DLD1 (cell line): ENCODE measurements at regions not wholly inside any gene's neighbourhood (a gene's known extent, or its start where the extent isn't known, plus 50 kb on each side); places are given as distances from the start of the nearest gene placed in this dataset.

Source experiments
- in situ Hi-C: cut with HindIII; loops from 2 replicates; pipeline ENCODE4 v1.10.0; 2017; ENCODE audit warnings: low sequenced_read_pairs

- in situ Hi-C loops, result no loop called here
Observed at GRCh38 chr3:13211605-13212210, 138.5 kb upstream of the IQSEC1 start.

DNA sequence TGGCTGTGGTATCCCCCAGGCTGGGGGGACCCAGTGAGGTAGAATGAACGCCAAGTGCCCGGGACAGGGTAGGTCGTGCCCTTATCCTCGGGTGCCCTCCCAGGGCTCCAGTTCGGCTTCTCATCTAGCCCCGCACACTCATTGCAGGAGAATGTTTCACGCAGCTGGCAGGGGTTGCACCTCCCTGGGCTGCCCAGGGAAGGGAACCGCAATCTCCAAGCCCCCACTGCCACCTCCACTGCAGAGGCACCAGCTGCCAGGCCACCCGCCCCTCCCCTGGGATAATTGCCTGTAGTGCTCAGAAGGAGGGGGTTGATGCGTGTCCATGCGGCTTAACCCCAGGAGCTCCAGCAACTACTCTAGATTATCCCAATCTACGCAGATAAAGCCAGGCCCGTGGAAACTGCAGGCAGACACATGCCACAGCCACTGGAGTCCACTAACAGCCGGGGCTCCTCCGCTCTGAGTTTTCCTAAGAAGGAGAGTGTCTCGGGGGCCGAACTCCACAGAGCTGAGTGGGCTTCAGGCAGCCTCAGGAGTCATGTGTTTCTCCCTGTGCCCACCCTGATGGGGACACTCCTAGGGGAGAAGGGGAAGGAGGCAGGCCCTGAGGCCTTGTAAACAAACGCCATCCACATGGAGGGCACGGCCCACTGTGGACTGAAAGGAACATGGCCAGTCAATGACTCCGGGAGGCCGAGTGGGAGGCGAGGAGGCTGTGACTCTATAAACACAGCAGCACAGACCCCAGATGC lies 137.2 kb upstream of the IQSEC1 start:
- in situ Hi-C loops, result no loop called here

DNA sequence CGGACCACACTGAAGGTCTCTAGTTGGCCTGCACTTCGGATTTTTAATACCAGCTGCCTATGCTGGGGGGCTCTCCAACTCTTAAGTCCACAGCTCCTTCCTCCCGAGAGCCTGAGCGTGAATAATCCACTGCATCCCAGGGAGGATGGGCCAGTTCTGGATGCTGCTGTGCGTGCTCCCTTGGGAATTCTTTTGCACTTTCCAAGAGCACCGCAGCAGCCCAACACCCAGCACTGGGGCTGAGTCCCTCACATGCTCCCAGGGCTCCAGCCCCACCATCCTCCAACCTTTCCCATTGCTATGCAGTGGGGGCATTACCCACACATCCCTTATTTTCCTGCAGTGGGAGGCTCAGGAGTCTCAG lies 136.4 kb upstream of the IQSEC1 start:
- in situ Hi-C loops, result no loop called here

GRCh38 chr3:13208706-13209633 lies 135.7 kb upstream of the IQSEC1 start:
- in situ Hi-C loops, result no loop called here

DNA sequence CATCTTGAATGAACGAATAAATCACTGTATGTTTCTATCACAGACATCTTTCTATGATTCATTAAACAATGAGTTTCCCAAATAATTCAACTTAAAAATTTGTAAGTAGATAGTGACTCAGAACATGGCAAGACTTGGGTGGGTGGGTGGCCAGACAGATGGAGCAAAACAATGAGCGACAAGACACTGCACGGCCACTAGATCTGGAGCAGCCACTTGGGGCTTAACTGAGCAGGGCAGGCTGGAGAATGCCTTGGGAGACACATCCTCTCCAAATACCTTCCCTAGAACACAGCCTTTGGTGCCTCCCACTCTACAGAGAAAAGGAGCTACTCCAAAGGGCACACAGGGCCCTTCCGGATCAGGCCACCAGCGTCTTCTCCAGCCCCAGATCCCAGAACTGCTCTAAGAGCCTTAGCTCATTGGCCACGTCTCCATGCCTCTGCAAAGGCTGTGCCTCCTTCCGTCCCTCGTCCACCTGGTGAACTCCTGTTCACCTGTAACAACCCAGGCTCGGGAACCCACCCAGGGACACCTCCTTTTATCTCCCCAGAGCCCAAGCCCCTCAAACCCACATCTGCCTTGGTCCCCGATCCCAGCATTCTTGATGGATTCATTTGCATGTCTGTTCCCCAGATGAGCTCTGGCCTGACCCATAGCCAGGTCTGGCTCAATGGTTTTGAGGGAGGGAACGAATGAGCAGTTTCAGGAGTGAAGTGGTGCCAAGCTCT lies 134.9 kb upstream of the IQSEC1 start:
- in situ Hi-C loops, result no loop called here

DNA sequence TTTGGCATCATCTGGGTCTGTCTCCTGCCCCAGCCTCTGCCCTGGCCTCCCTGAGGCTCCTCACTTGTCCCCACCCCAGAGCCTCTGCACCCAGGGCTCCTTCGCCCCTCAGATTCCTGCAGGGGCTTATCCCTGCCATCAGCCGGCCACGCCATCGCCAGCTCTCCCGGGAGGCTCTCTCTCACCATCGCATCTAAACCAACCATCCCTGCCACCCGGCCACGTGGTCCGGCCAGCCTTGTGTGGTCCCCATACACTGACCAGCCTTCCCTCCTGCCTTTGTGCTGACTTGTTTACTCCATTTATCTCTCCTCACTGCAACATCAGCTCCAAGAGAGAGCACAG lies 134.3 kb upstream of the IQSEC1 start:
- in situ Hi-C loops, result no loop called here

- in situ Hi-C loops, result no loop called here
Observed at GRCh38 chr3:13206799-13207577, 133.8 kb upstream of the IQSEC1 start.

DNA sequence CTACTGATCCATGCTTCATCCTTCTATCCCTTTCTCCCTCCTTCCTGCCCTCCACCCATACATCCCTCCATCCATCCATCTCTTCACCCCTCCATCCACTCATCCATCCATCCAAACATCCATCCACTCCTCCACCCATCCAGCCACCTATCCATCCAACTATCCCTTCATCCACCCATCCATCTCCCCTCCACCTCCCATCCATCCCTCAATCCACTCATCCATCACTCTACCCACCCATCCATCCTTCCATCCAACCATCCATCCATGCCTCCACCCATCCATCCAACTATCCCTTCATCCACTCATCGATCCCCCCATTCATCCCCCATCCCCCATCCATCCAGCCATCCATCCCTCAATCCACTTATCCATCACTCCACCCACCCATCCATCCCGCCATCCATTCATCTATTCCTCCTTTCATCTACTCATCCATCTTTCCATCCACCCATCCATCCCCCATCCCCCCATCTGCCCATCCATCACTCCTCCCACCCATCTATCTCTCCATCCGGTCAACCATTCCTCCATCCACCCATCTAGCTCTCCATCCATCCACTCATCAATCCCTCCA lies 132.4 kb upstream of the IQSEC1 start:
- in situ Hi-C loops, result no loop called here

GRCh38 chr3:13204177-13204581 lies 130.9 kb upstream of the IQSEC1 start:
- in situ Hi-C loops, result no loop called here

DNA sequence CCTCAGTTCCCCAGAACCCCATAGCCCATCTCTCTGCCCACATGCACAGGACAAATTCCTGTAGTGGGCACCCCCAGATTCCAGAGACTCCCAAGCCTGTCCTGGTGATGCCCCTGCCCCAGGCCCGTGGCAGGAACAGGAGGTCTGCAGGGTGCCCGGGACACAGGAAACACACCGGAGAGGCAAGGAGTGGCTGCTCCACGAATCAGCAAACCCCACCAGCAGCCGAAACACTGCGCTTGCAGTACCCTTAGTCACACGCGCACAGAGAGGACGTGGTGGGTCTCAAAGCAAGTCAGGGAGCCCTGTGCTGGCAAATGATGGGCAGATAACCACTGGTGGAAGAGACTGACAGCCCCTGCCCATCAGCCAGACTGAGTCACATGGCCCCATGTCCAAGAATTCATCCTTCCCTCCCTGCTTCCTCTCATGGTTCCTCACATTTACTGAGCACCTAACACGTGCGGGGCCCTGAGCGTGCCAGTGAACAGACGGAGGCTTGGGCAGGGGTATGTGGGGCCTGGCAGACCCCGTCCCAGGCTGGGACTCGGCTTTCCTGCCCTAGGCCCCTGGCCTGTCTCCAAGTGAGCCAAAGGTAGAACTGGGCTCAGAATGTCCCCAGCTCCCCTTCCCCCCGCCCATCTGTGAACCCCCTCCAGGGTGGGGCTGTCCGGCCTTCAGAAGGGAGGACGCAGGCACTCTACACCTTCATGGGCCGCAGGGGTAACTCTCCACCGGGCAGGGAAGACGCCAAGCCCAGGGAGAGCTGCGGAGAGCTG lies 130.4 kb upstream of the IQSEC1 start:
- in situ Hi-C loops, result no loop called here

DNA sequence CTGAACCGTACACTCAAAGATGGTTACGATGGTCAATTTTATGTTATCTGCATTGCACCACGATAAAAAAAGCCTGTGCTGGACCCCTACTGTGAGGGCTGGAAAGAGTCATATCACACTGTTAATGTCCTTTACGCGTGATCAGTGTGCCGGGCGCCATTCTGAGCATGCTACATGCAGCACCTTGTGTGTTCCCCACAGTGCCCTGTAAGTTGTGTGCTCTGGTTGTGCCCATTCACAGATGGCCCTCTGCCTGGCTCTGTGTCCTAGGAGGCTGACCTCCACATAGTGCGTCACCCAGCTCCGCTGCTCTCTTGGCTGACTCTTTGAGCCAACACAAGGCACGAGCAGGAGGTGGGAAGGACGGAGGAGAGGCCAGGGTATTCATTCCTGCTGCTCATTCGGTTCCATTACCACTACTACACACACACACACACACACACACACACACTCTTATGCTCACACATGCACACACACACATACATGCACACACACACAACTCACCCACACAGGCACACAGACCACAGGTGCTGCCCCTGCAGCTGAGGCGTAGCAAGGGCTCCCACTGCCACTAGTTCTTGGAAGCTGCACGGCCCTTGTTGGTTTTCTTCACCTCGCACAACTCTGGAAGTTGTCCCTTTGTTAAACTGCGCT lies 129.6 kb upstream of the IQSEC1 start:
- in situ Hi-C loops, result no loop called here

- in situ Hi-C loops, result no loop called here
Observed at GRCh38 chr3:13201851-13202250, 128.6 kb upstream of the IQSEC1 start.

DNA sequence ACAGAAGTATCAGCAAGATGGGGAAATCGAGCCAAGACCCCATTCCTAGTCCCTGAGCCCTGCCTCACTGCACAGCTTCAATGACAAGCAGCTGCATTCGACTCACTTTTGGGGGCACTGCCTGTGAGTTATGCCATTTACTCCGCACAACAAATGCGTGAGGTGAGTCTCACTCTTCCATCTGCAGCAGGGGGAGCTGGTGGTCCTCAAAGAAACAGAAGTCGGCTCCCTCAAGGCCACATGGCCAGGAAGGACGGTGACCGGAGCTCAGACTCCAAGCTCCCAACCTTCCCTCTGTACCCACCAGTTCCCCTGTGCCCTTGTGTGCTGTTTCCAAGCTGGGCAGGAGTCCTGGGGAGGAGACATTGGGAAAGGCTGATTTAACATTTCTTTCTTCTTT lies 127.7 kb upstream of the IQSEC1 start:
- in situ Hi-C loops, result no loop called here

DNA sequence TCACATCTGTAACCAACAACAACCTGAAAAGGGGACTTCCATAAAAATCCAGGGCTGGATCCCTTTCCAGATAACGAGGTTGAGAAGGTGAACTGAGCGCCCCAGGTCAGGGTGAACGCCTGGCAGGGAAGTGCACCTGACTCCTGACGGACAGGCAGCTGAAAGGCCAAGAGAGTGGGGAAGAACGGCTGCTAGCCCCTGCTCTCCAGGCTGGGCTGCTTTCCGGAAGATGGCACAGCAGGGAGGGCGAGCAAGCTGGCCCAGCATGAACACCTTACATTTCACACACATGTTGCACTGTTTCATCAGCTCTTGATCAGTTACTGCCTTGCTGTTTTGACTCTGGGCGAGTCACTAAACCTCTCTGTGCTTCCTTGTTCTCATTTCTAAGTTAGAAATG lies 127.2 kb upstream of the IQSEC1 start:
- in situ Hi-C loops, result no loop called here

GRCh38 chr3:13199899-13200451 lies 126.7 kb upstream of the IQSEC1 start:
- in situ Hi-C loops, result no loop called here

DNA sequence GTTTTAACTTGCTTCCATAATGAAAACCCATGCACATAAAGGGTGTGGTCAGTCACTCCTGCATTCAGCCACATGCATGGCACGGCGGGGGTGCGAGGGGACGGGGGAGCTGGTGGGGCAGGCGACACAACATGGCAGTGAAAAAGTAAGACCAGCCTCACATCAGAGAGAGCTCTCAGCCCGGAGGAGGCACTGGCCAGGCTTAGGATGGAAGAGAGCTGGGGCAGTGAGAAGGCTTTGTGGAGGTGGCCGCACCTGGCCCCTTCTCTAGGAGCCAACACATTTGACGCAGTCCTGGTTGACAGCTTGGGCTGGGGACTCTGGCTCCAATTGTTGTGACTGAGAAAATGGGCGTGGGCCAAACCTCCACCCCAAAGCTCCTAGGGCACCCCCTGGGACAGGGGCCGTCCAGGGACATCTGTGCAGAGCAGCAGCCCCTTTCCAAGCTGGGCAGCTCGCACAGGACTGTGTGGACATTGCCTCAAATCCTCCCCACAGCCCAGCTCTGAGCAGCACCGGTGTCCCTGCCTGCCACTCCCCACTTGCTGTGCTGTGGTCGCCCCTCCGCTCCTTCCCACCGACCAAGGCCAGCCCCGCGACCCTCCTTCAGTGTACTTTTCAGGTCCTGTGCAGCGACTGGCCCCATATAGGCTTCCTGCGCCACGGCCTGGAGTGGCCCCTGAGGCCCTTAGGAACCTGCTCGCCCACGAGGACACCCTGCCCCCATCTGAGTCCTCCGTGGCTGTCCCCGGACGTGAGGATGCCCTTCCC lies 126.0 kb upstream of the IQSEC1 start:
- in situ Hi-C loops, result no loop called here

DNA sequence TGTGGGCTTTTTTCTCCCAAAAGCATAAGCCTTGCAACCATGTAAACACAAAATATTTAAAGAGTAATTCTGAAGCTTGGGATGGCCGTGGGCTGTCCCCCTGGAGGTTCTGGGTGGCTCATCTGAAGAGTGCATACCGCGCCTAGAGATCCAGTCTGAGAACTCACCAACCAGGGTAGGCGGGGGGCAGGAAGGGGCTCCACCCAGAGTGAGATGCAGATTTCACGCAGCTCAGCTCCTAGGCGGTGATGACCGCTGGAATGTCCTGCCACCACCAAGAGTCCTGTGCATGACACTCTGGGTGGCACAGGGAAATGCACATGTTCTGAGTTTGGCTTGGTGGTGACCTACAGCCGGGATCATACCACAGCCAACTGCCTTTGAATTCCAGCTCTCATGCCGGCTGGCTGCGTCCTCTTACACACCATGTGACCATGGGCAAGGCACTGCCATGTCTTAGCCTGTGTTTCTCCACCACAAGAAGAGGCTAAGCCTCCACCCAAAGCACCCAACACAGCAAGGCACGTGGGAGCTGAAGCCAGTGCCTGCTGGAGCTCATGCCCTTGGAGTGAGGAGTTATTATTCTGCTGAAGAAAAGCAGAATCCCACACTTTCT lies 125.1 kb upstream of the IQSEC1 start:
- in situ Hi-C loops, result no loop called here
